ENCODE measurements at regions not wholly inside any gene's neighbourhood (a gene's known extent, or its start where the extent isn't known, plus 50 kb on each side); places are given as distances from the start of the nearest gene placed in this dataset.

DNA sequence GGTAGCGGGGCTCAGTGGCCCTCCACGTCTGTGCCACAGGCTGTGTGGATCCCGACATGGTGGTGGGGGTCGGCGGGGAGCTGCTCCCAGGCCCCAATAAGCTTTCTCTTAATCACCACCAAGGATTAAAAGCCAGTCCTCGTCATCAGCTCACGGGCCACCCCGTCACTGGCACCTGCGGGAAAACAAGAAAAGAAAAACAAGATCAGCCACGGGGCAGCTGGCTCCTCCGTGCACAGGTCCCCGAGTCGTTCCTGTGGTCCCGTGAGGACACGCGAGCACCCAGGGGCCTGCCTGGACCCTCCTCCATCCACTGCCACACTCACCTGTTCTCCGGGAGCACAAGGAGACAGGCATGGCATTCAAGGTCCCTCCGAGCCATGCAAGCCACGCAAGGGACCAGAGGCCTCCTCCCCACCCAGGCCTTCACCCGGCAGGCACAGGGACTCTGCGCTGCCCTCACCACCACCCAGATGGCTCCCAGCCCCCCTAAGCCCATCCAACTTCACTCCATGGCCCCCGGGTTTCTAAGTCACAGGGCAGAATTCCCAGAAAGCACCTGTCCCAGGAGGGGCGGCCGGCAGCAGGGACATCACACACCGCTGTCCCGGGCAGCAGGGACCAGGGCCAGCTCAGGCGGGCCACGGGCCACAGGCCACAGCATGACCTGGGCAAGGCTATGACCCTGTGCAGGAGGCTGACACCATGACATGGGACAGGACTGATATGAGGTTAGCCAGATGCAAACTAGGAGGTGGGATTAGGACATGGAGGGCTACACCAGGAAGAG lies 72.0 kb downstream of the NCOR2 start:
- H4K20me1 ChIP-seq (ENCODE audit: insufficient read depth, low read length, poor library complexity, severe bottlenecking), result peaks cover 35% of the 10 kb centered on the region
- H3K9me3 ChIP-seq (ENCODE audit: insufficient read depth, low read depth, low read length), result no peaks in the 10 kb centered on the region
- H3K9ac ChIP-seq (ENCODE audit: low read depth, low read length, poor library complexity, severe bottlenecking), result no peak overlapping the region
- no peaks in the 10 kb centered on the region for H3K27me3 ChIP-seq (ENCODE audit: insufficient read depth, low read length, poor library complexity, severe bottlenecking)
- H3K4me3 ChIP-seq (ENCODE audit: low read length, poor library complexity, severe bottlenecking), result no peak overlapping the region
- peaks cover 72% of the 10 kb centered on the region; the same call in 1 of the 2 replicates for H3K79me2 ChIP-seq (ENCODE audit: insufficient read depth, low read length)
- no peaks in the 10 kb centered on the region for H3F3A ChIP-seq (ENCODE audit: low read depth)
- no peak overlapping the region for H2AFZ ChIP-seq (ENCODE audit: low read length)
- no peak overlapping the region for H3K4me2 ChIP-seq (ENCODE audit: low read depth, low read length, poor library complexity, severe bottlenecking)
- H3K4me1 ChIP-seq (ENCODE audit: insufficient read depth, low read length, poor library complexity, severe bottlenecking), result peaks cover 12% of the 10 kb centered on the region
- peaks cover 31% of the 10 kb centered on the region; the same call in 1 of the 2 replicates for H3K36me3 ChIP-seq (ENCODE audit: insufficient read depth, low read length)
- no peaks in the 10 kb centered on the region for H3K9me2 ChIP-seq (replicated peaks; ENCODE audit: low read depth, low read length)
- TF ChIP-seq EZH2phosphoT487 (IDR thresholded peaks at IDR 0.05; ENCODE audit: borderline replicate concordance), result no peak
- TF ChIP-seq, protein P1, sequence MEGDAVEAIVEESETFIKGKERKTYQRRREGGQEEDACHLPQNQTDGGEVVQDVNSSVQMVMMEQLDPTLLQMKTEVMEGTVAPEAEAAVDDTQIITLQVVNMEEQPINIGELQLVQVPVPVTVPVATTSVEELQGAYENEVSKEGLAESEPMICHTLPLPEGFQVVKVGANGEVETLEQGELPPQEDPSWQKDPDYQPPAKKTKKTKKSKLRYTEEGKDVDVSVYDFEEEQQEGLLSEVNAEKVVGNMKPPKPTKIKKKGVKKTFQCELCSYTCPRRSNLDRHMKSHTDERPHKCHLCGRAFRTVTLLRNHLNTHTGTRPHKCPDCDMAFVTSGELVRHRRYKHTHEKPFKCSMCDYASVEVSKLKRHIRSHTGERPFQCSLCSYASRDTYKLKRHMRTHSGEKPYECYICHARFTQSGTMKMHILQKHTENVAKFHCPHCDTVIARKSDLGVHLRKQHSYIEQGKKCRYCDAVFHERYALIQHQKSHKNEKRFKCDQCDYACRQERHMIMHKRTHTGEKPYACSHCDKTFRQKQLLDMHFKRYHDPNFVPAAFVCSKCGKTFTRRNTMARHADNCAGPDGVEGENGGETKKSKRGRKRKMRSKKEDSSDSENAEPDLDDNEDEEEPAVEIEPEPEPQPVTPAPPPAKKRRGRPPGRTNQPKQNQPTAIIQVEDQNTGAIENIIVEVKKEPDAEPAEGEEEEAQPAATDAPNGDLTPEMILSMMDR (conservative IDR thresholded peaks at IDR 0.05; ENCODE audit: low read length), result no peak

DNA sequence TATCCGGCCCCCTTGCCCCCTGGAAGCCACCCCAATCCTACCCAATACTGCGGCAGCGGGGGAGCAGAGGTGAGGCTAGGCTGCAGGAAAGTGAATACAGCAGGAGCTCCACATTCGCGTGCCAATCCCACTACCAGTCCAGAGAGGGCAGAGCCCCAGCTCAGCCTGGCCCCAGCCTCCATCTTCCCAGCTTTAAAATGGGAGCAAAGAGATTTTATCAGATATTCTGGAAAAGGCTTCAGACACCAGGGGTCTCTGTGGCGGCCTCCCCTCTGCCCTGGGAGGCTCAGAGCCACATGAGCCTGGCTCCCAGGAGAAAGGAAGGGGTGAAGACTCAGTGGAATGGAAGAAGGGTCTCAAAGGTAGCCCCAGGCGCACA lies 72.7 kb downstream of the NCOR2 start:
- no peaks in the 10 kb centered on the region for H3K27me3 ChIP-seq (ENCODE audit: insufficient read depth, low read length, poor library complexity, severe bottlenecking)
- peaks cover 32% of the 10 kb centered on the region for H4K20me1 ChIP-seq (ENCODE audit: insufficient read depth, low read length, poor library complexity, severe bottlenecking)
- no peak overlapping the region for H2AFZ ChIP-seq (ENCODE audit: low read length)
- no peak overlapping the region for H3K4me3 ChIP-seq (ENCODE audit: low read length, poor library complexity, severe bottlenecking)
- TF ChIP-seq, protein P1 (conservative IDR thresholded peaks at IDR 0.05; ENCODE audit: low read length), result no peak
- no peak for TF ChIP-seq EZH2phosphoT487 (IDR thresholded peaks at IDR 0.05; ENCODE audit: borderline replicate concordance)
- H3F3A ChIP-seq (ENCODE audit: low read depth), result no peaks in the 10 kb centered on the region
- H3K9me2 ChIP-seq (replicated peaks; ENCODE audit: low read depth, low read length), result no peaks in the 10 kb centered on the region
- H3K9me3 ChIP-seq (ENCODE audit: insufficient read depth, low read depth, low read length), result no peaks in the 10 kb centered on the region
- H3K4me1 ChIP-seq (ENCODE audit: insufficient read depth, low read length, poor library complexity, severe bottlenecking), result peaks cover 12% of the 10 kb centered on the region
- no peak overlapping the region for H3K4me2 ChIP-seq (ENCODE audit: low read depth, low read length, poor library complexity, severe bottlenecking)
- H3K9ac ChIP-seq (ENCODE audit: low read depth, low read length, poor library complexity, severe bottlenecking), result no peak overlapping the region
- H3K36me3 ChIP-seq (ENCODE audit: insufficient read depth, low read length), result peaks cover 35% of the 10 kb centered on the region; the same call in 1 of the 2 replicates
- peaks cover 69% of the 10 kb centered on the region; the same call in 1 of the 2 replicates for H3K79me2 ChIP-seq (ENCODE audit: insufficient read depth, low read length)

DNA sequence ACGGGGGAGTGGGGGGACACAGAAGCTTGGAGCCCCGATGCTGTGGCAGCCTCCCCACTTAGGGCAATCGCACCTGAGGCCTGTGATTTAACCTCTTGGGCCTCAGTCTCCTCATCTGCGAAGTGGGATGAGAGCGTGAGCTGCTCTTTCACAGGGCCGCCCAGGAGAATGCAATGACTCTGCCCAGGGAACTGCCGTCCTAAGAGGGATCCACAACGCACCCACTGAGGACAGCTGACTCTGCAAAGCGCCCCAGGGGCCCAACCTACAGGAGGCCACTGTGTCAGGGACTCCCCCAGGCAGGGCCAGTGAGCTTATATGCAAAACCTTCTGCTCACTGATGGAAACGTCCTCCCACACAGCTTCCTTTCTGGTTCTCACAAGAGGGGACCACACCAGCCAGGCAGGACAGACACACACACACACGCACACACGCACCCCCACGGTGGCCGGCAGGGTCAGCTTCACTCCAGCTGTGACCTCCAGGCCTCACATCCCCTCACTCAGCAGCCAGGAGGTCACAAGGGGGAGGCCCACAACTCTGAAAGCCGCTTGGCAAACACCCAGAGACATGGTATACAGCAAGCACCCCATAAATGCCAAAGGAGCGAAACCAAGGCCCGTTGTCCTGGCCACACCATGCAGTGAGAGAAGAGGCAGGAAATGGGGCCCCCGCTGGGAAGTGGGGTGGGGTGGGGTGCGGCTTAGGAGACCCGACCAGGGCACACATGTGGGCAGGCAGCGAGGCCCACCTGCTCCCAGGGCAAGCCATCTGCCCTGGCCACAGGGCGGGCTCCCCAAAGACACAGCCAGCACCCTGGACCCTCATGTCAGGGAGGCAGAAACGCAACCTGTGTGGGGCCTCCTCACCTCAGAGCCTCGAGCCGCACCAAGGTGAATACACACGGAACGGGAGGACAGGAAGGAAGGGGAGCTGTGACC lies 73.3 kb downstream of the NCOR2 start:
- Histone ChIP-seq H3K79me2 (ENCODE audit: insufficient read depth, low read length) (peaks cover 69% of the 10 kb centered on the region; the same call in 1 of the 2 replicates), H3K9ac (ENCODE audit: low read depth, low read length, poor library complexity, severe bottlenecking) (no peak overlapping the region), H3F3A (ENCODE audit: low read depth) (no peaks in the 10 kb centered on the region), H3K4me1 (ENCODE audit: insufficient read depth, low read length, poor library complexity, severe bottlenecking) (peaks cover 11% of the 10 kb centered on the region), H2AFZ (ENCODE audit: low read length) (no peak overlapping the region), H3K4me3 (ENCODE audit: low read length, poor library complexity, severe bottlenecking) (no peak overlapping the region), H3K9me3 (ENCODE audit: insufficient read depth, low read depth, low read length) (no peaks in the 10 kb centered on the region), H3K36me3 (ENCODE audit: insufficient read depth, low read length) (peaks cover 37% of the 10 kb centered on the region; the same call in 1 of the 2 replicates), H3K4me2 (ENCODE audit: low read depth, low read length, poor library complexity, severe bottlenecking) (no peak overlapping the region), H3K9me2 (replicated peaks; ENCODE audit: low read depth, low read length) (no peaks in the 10 kb centered on the region), H4K20me1 (ENCODE audit: insufficient read depth, low read length, poor library complexity, severe bottlenecking) (peaks cover 28% of the 10 kb centered on the region), H3K27me3 (ENCODE audit: insufficient read depth, low read length, poor library complexity, severe bottlenecking) (no peaks in the 10 kb centered on the region)
- no peak for TF ChIP-seq EZH2phosphoT487 (IDR thresholded peaks at IDR 0.05; ENCODE audit: borderline replicate concordance)
- TF ChIP-seq, protein P1 (conservative IDR thresholded peaks at IDR 0.05; ENCODE audit: low read length), result no peak

Data from Loucy (cell line).